HepG2 (cell line): ENCODE measurements at regions not wholly inside any gene's neighbourhood (a gene's known extent, or its start where the extent isn't known, plus 50 kb on each side); places are given as distances from the start of the nearest gene placed in this dataset.

ENCODE experiments used
- ATAC-seq: fragments of 200-7000 bp; cut with Tn5 transposase; 3 replicates; pipeline ENCODE4 v1.9.1; 2020; ENCODE audit warnings: mild to moderate bottlenecking, moderate library complexity
- BruUV-seq: library from RNA; stranded (reverse); fragments of 400-500 nt; replicated peaks from 2 replicates; lab custom pipeline; 2021; lab: Mats Ljungman, UMichigan
- CTCF ChIA-PET: fragments of 300-600 bp; formaldehyde crosslinking; extraction: SDS; loops from one replicate; lab custom pipeline; 2021; ENCODE audit warnings: low total read pairs, inconsistent platforms, low intra/inter-chr PET ratio; lab: Yijun Ruan, JAX
- POLR2A ChIA-PET: fragments of 350-600 bp; sonication (Branson Sonifier 250); formaldehyde crosslinking; loops from one replicate; lab custom pipeline; 2020; ENCODE audit warnings: antibody characterized with exemption, inconsistent platforms; lab: Yijun Ruan, JAX
- DNase-seq: peaks from one replicate; pipeline ENCODE4 v3.0.0-alpha.2; 2015; ENCODE audit warnings: low spot score
- FAIRE-seq: peaks from 3 replicates; lab custom pipeline; 2011; peaks lifted over from hg19 to GRCh38; lab: Jason Lieb, UNC
- H2AFZ ChIP-seq: one replicate; pipeline ENCODE4 v1.6.1; 2011; ENCODE audit warnings: low read length, inconsistent platforms
- H3K27ac ChIP-seq: fragments of 300-600 bp; 3 replicates; pipeline ENCODE4 v1.8.0; 2011; ENCODE audit warnings: mixed run types, mild to moderate bottlenecking, mixed read lengths, low read length, inconsistent platforms; ENCODE audit not compliant: insufficient read depth; ENCODE audit errors: extremely low read length
- H3K27me3 ChIP-seq, 2 experiments: fragments of 200-600 bp in 1 of 2; 2 replicates in 1 of 2; 3 replicates in 1 of 2; pipeline versions ENCODE4 v1.6.0 to v1.8.0; 2011; ENCODE audit warnings: low read length in 2 of 2, mild to moderate bottlenecking in 2 of 2, moderate library complexity in 2 of 2, inconsistent platforms in 1 of 2; ENCODE audit not compliant: insufficient read depth in 2 of 2, control insufficient read depth in 1 of 2
- H3K36me3 ChIP-seq, 2 experiments: fragments of 200-600 bp in 1 of 2; replicated peaks in 1 of 2; 2 replicates in 1 of 2; 3 replicates in 1 of 2; pipeline versions ENCODE4 v1.5.1 to v1.8.0; 2011; ENCODE audit warnings: low read length in 2 of 2, inconsistent platforms in 1 of 2; ENCODE audit not compliant: insufficient read depth in 2 of 2, control insufficient read depth in 1 of 2
- H3K4me1 ChIP-seq: 2 replicates; pipeline ENCODE4 v1.5.1; 2012; ENCODE audit warnings: low read length, inconsistent platforms; ENCODE audit not compliant: insufficient read depth
- H3K4me2 ChIP-seq: 2 replicates; pipeline ENCODE4 v1.6.0; 2011; ENCODE audit warnings: low read depth, low read length, inconsistent platforms
- H3K4me3 ChIP-seq, 3 experiments: fragments of 200-600 bp in 1 of 3; sonication (generic), shearing (Covaris generic) in 1 of 3; replicated peaks in 1 of 3; 2 replicates each; pipeline ENCODE4 v1.5.1; 2011 to 2016; ENCODE audit warnings: low read length in 3 of 3, inconsistent platforms in 2 of 3, low read depth in 2 of 3, mild to moderate bottlenecking in 2 of 3, control low read depth in 1 of 3, mixed read lengths in 1 of 3; ENCODE audit not compliant: insufficient read depth in 1 of 3
- H3K79me2 ChIP-seq: one replicate; pipeline ENCODE4 v1.6.1; 2011; ENCODE audit warnings: low read length, inconsistent platforms; ENCODE audit not compliant: insufficient read depth
- H3K9ac ChIP-seq: 2 replicates; pipeline ENCODE4 v1.6.0; 2011; ENCODE audit warnings: mild to moderate bottlenecking, low read depth, low read length, inconsistent platforms; ENCODE audit not compliant: insufficient read depth
- H3K9me3 ChIP-seq: 2 replicates; pipeline ENCODE4 v1.5.1; 2012; ENCODE audit warnings: mild to moderate bottlenecking, low read length
- H4K20me1 ChIP-seq: 2 replicates; pipeline ENCODE4 v1.6.0; 2011; ENCODE audit warnings: inconsistent platforms, mild to moderate bottlenecking, low read length, moderate library complexity; ENCODE audit not compliant: insufficient read depth
- FOSL1 ChIP-seq: sonication (generic); formaldehyde crosslinking; IDR thresholded peaks from 2 replicates; pipeline ENCODE4 v1.9.0; 2021; ENCODE audit warnings: missing genetic modification reagents, borderline replicate concordance
- IRX3 ChIP-seq: sonication (generic); formaldehyde crosslinking; IDR thresholded peaks from 2 replicates; pipeline ENCODE4 v1.8.1; 2023; ENCODE audit warnings: mild to moderate bottlenecking, low read depth, missing genetic modification reagents, borderline replicate concordance
- KLF6 ChIP-seq: IDR thresholded peaks from 2 replicates; pipeline ENCODE4 v1.8.0; 2016; ENCODE audit warnings: missing biosample characterization, missing genetic modification reagents
- MTA3 ChIP-seq: sonication (generic); formaldehyde crosslinking; IDR thresholded peaks from 2 replicates; pipeline ENCODE4 v1.4.0; 2020; ENCODE audit warnings: missing genetic modification reagents
- ONECUT2 ChIP-seq: sonication (generic); formaldehyde crosslinking; IDR thresholded peaks from 2 replicates; pipeline ENCODE4 v1.4.0; 2020; ENCODE audit warnings: missing genetic modification reagents
- SP1 ChIP-seq, 2 experiments: fragments of 450-650 bp in 1 of 2; sonication (generic) in 1 of 2; formaldehyde crosslinking in 1 of 2; IDR thresholded peaks; 2 replicates each; pipeline versions ENCODE4 v1.4.0 to v1.6.1; 2016 to 2020; ENCODE audit warnings: missing genetic modification reagents in 1 of 2
- ZFP82 ChIP-seq: sonication (generic); formaldehyde crosslinking; IDR thresholded peaks from 2 replicates; pipeline ENCODE4 v1.5.1; 2020; ENCODE audit warnings: mild to moderate bottlenecking, missing genetic modification reagents, borderline replicate concordance
- ZNF232 ChIP-seq: sonication (generic); formaldehyde crosslinking; IDR thresholded peaks from 2 replicates; pipeline ENCODE4 v1.4.0; 2020; ENCODE audit warnings: missing genetic modification reagents, borderline replicate concordance
- ZNF264 ChIP-seq: sonication (generic); formaldehyde crosslinking; IDR thresholded peaks from 2 replicates; pipeline ENCODE4 v1.4.0; 2020; ENCODE audit warnings: missing genetic modification reagents
- ZNF777 ChIP-seq: sonication (generic); formaldehyde crosslinking; IDR thresholded peaks from 2 replicates; pipeline ENCODE4 v1.4.0; 2020; ENCODE audit warnings: missing genetic modification reagents
- in situ Hi-C: cut with HindIII; loops from 2 replicates; pipeline ENCODE4 v1.10.0; 2017; ENCODE audit warnings: low pct_unique_long_range_greater_than_20kb; ENCODE audit not compliant: extremely low pct_ligation_motif_present
- intact Hi-C: fragments of 100-400 bp; cut with micrococcal nuclease; formaldehyde crosslinking; loops from one replicate; pipeline ENCODE4 v1.10.0; 2022; ENCODE audit not compliant: unreplicated experiment
- TF ChIP-seq, protein P1 (sequence below): sonication (generic); formaldehyde crosslinking; IDR thresholded peaks from 2 replicates; pipeline ENCODE4 v1.5.1; 2020; ENCODE audit warnings: missing genetic modification reagents, mild to moderate bottlenecking, borderline replicate concordance
- TF ChIP-seq, protein P2 (sequence below): IDR thresholded peaks from 2 replicates; pipeline ENCODE4 v1.6.1; 2016; ENCODE audit warnings: missing biosample characterization, missing genetic modification reagents, low read depth
- TF ChIP-seq, protein P3 (sequence below): sonication (generic); formaldehyde crosslinking; IDR thresholded peaks from 2 replicates; pipeline ENCODE4 v1.4.0; 2020; ENCODE audit warnings: mild to moderate bottlenecking, missing genetic modification reagents

DNA sequence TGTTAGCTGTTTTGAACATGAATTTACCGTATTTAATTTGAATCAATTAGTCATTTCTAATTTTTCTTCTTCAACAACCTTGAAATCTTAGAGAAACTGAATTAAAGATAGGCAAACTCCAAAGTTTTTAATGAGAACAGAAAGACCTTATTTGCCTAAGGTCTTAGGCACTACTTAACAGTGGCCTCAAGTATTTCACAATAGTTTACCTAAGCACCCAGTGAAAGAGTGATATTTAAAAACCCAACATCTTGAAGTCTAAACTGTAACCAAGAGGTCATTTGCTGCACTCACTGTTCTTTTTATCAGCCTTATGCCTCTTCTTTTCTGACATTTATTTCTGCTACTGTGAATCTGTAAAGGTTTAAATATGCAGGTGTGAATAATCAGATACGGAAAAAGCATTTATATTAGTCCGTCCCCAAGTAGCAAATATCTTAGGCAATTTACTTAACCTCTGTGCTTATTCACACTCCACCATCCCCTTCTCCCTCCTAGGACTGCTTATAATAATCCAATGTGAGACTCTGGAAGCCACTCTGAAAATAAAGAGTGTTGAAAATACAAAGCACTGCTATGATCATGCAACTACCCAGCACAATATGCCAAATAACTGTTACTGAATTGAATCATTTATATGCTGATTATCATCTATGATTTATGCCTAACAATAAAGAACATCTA lies 105.7 kb downstream of the ELAPOR2 start (continued):
- TF ChIP-seq, protein P1, sequence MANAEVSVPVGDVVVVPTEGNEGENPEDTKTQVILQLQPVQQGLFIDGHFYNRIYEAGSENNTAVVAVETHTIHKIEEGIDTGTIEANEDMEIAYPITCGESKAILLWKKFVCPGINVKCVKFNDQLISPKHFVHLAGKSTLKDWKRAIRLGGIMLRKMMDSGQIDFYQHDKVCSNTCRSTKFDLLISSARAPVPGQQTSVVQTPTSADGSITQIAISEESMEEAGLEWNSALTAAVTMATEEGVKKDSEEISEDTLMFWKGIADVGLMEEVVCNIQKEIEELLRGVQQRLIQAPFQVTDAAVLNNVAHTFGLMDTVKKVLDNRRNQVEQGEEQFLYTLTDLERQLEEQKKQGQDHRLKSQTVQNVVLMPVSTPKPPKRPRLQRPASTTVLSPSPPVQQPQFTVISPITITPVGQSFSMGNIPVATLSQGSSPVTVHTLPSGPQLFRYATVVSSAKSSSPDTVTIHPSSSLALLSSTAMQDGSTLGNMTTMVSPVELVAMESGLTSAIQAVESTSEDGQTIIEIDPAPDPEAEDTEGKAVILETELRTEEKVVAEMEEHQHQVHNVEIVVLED (CRISPR knock-in tag), result no peak
- TF ChIP-seq SP1 (IDR thresholded peaks at IDR 0.05) (no peak), SP1 (CRISPR knock-in tag; IDR thresholded peaks at IDR 0.05) (no peak), ZNF264 (no peak), MTA3 (CRISPR knock-in tag) (no peak), KLF6 (no peak), ZFP82 (CRISPR knock-in tag) (no peak)

DNA sequence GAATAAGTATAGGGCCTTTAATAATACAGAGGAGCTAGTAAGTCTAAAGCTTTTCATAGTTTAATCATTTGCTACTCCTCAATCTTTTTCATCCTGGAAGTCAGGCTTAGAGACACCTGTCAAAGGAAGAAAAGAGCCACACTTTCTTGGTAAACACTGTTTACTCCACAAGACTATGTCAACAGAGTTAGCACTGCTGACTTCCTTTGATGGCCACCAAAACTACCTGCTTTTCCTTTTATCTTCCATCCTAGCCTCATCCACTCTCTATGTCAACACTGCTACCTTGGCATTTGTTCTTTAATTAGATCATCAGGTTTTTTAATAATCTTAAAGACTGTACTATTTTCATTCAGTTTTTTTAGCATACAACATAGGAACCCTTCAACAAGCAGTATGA lies 106.2 kb downstream of the ELAPOR2 start:
- H3K4me2 ChIP-seq, result no peak overlapping the region
- H3K79me2 ChIP-seq, result no peaks in the 10 kb centered on the region
- no TSS peak for BruUV-seq
- no peak overlapping the region for H3K9ac ChIP-seq
- H4K20me1 ChIP-seq, result no peaks in the 10 kb centered on the region
- H2AFZ ChIP-seq, result no peak overlapping the region
- no peaks in the 10 kb centered on the region for H3K36me3 ChIP-seq
- no peak overlapping the region for H3K4me3 ChIP-seq
- no peaks in the 10 kb centered on the region for H3K27me3 ChIP-seq
- intact Hi-C loops, result no loop called here
- CTCF ChIA-PET, result no interaction called here
- no peak overlapping the region for H3K27ac ChIP-seq
- no peaks in the 10 kb centered on the region for H3K9me3 ChIP-seq
- no peak for FAIRE-seq
- H3K4me1 ChIP-seq, result peaks cover 14% of the 10 kb centered on the region
- ATAC-seq, result no peak
- no peak for DNase-seq
- in situ Hi-C loops, result no loop called here
- POLR2A ChIA-PET, result no interaction called here
- TF ChIP-seq, protein P2, sequence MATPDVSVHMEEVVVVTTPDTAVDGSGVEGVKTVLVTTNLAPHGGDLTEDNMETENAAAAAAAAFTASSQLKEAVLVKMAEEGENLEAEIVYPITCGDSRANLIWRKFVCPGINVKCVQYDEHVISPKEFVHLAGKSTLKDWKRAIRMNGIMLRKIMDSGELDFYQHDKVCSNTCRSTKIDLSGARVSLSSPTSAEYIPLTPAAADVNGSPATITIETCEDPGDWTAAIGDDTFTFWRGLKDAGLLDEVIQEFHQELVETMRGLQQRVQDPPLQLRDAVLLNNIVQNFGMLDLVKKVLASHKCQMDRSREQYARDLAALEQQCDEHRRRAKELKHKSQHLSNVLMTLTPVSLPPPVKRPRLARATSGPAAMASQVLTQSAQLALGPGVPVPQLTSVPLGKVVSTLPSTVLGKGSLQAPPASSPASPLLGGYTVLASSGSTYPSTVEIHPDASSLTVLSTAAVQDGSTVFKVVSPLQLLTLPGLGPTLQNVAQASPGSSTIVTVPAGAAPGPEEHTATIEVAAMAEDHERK (CRISPR knock-in tag), result no peak
- TF ChIP-seq FOSL1 (CRISPR knock-in tag) (no peak), ZNF777 (no peak), ONECUT2 (CRISPR knock-in tag) (no peak), IRX3 (CRISPR knock-in tag) (no peak), ZNF232 (CRISPR knock-in tag) (no peak)
- TF ChIP-seq, protein P3, sequence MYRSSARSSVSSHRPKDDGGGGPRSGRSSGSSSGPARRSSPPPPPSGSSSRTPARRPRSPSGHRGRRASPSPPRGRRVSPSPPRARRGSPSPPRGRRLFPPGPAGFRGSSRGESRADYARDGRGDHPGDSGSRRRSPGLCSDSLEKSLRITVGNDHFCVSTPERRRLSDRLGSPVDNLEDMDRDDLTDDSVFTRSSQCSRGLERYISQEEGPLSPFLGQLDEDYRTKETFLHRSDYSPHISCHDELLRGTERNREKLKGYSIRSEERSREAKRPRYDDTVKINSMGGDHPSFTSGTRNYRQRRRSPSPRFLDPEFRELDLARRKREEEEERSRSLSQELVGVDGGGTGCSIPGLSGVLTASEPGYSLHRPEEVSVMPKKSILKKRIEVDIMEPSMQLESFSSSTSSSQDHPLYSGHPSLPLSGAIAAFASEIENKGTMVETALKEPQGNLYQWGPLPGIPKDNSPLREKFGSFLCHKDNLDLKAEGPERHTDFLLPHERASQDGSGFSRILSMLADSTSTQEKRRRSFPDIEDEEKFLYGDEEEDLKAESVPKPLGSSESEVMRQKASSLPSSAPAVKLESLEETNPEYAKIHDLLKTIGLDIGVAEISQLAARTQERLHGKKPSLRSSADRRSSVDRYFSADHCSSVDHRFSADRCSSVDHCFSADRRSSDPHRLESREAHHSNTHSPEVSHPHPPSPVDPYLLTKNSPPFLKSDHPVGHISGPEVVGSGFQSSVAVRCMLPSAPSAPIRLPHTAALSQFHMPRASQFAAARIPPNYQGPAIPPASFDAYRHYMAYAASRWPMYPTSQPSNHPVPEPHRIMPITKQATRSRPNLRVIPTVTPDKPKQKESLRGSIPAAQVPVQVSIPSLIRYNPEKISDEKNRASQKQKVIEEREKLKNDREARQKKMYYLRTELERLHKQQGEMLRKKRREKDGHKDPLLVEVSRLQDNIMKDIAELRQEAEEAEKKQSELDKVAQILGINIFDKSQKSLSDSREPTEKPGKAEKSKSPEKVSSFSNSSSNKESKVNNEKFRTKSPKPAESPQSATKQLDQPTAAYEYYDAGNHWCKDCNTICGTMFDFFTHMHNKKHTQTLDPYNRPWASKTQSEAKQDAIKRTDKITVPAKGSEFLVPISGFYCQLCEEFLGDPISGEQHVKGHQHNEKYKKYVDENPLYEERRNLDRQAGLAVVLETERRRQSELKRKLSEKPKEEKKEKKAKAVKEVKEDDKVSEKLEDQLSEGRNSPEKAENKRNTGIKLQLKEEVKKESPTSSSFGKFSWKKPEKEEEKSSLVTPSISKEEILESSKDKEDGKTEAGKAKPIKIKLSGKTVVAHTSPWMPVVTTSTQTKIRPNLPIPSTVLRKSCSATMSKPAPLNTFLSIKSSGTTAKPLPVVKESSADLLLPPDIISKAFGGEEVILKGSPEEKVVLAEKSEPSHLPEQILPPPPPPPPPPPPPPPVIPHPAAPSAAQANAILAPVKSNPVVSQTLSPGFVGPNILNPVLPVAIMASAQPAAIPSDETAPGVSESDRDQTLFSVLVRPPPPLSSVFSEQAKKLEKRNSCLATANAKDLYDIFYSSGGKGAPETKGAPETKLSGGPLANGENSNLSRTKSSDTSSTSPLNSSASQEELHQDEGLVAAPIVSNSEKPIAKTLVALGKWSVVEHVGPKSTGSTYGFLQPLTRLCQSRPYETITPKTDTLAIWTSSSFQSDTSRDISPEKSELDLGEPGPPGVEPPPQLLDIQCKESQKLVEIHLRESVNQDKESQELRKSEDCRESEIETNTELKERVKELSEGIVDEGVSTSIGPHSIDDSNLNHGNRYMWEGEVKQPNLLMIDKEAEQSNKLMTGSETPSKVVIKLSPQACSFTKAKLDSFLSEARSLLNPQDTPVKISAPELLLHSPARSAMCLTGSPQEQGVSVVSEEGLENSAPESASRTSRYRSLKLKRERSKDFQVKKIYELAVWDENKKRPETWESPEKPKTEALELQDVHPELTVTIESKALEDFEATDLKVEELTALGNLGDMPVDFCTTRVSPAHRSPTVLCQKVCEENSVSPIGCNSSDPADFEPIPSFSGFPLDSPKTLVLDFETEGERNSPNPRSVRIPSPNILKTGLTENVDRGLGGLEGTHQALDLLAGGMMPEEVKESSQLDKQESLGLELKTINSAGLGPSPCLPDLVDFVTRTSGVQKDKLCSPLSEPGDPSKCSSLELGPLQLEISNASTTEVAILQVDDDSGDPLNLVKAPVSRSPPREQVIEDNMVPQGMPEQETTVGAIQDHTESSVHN (CRISPR knock-in tag), result no peak
